ENCODE measurements at regions not wholly inside any gene's neighbourhood (a gene's known extent, or its start where the extent isn't known, plus 50 kb on each side); places are given as distances from the start of the nearest gene placed in this dataset.

- Histone ChIP-seq H3K4me3 (ENCODE audit: low read length) (no peak overlapping the region), H3K27me3 (ENCODE audit: control insufficient read depth, insufficient read depth, low read length) (no peaks in the 10 kb centered on the region), H3K9me3 (ENCODE audit: control insufficient read depth, low read depth, low read length) (no peaks in the 10 kb centered on the region), H3K36me3 (ENCODE audit: control insufficient read depth, low read depth, low read length) (no peaks in the 10 kb centered on the region), H3K4me1 (ENCODE audit: control insufficient read depth, low read depth, low read length) (no peaks in the 10 kb centered on the region), H3K27ac (ENCODE audit: low read length) (no peak overlapping the region), H3K9ac (ENCODE audit: low read length) (no peak overlapping the region)
These were observed 84.2 kb upstream of the RGS17 start for GRCh38 chr6:153215242-153215641.

- no peak overlapping the region for H3K9ac ChIP-seq (ENCODE audit: low read length)
- no peaks in the 10 kb centered on the region for H3K27me3 ChIP-seq (ENCODE audit: control insufficient read depth, insufficient read depth, low read length)
- H3K4me3 ChIP-seq (ENCODE audit: low read length): no peak overlapping the region
These were observed 83.4 kb upstream of the RGS17 start for GRCh38 chr6:153214436-153214835.

GRCh38 chr6:153210083-153210482 lies 79.0 kb upstream of the RGS17 start:
- H3K9ac ChIP-seq (ENCODE audit: low read length): no peak overlapping the region

More at GRCh38 chr6:153214436-153214835, 83.4 kb upstream of the RGS17 start:
- no peaks in the 10 kb centered on the region for H3K4me1 ChIP-seq (ENCODE audit: control insufficient read depth, low read depth, low read length)
- no peaks in the 10 kb centered on the region for H3K36me3 ChIP-seq (ENCODE audit: control insufficient read depth, low read depth, low read length)
- no peak overlapping the region for H3K27ac ChIP-seq (ENCODE audit: low read length)
- no peaks in the 10 kb centered on the region for H3K9me3 ChIP-seq (ENCODE audit: control insufficient read depth, low read depth, low read length)

GRCh38 chr6:153208706-153209105 lies 77.6 kb upstream of the RGS17 start:
- Histone ChIP-seq H3K4me1 (ENCODE audit: control insufficient read depth, low read depth, low read length) (no peaks in the 10 kb centered on the region), H3K9ac (ENCODE audit: low read length) (no peak overlapping the region), H3K9me3 (ENCODE audit: control insufficient read depth, low read depth, low read length) (no peaks in the 10 kb centered on the region), H3K36me3 (ENCODE audit: control insufficient read depth, low read depth, low read length) (no peaks in the 10 kb centered on the region), H3K27ac (ENCODE audit: low read length) (no peak overlapping the region), H3K27me3 (ENCODE audit: control insufficient read depth, insufficient read depth, low read length) (no peaks in the 10 kb centered on the region), H3K4me3 (ENCODE audit: low read length) (no peak overlapping the region)

More at GRCh38 chr6:153210083-153210482, 79.0 kb upstream of the RGS17 start:
- Histone ChIP-seq H3K27ac (ENCODE audit: low read length) (no peak overlapping the region), H3K4me3 (ENCODE audit: low read length) (no peak overlapping the region), H3K9me3 (ENCODE audit: control insufficient read depth, low read depth, low read length) (no peaks in the 10 kb centered on the region), H3K36me3 (ENCODE audit: control insufficient read depth, low read depth, low read length) (no peaks in the 10 kb centered on the region), H3K4me1 (ENCODE audit: control insufficient read depth, low read depth, low read length) (no peaks in the 10 kb centered on the region), H3K27me3 (ENCODE audit: control insufficient read depth, insufficient read depth, low read length) (no peaks in the 10 kb centered on the region)

GRCh38 chr6:153207617-153208016 lies 76.5 kb upstream of the RGS17 start:
- no peaks in the 10 kb centered on the region for H3K9me3 ChIP-seq (ENCODE audit: control insufficient read depth, low read depth, low read length)

GRCh38 chr6:153207006-153207405 lies 75.9 kb upstream of the RGS17 start:
- no peaks in the 10 kb centered on the region for H3K4me1 ChIP-seq (ENCODE audit: control insufficient read depth, low read depth, low read length)
- no peaks in the 10 kb centered on the region for H3K9me3 ChIP-seq (ENCODE audit: control insufficient read depth, low read depth, low read length)
- no peaks in the 10 kb centered on the region for H3K27me3 ChIP-seq (ENCODE audit: control insufficient read depth, insufficient read depth, low read length)
- no peak overlapping the region for H3K4me3 ChIP-seq (ENCODE audit: low read length)
- H3K36me3 ChIP-seq (ENCODE audit: control insufficient read depth, low read depth, low read length): no peaks in the 10 kb centered on the region
- H3K9ac ChIP-seq (ENCODE audit: low read length): no peak overlapping the region
- H3K27ac ChIP-seq (ENCODE audit: low read length): no peak overlapping the region

More at GRCh38 chr6:153207617-153208016, 76.5 kb upstream of the RGS17 start:
- Histone ChIP-seq H3K36me3 (ENCODE audit: control insufficient read depth, low read depth, low read length) (no peaks in the 10 kb centered on the region), H3K27me3 (ENCODE audit: control insufficient read depth, insufficient read depth, low read length) (no peaks in the 10 kb centered on the region), H3K27ac (ENCODE audit: low read length) (no peak overlapping the region), H3K4me1 (ENCODE audit: control insufficient read depth, low read depth, low read length) (no peaks in the 10 kb centered on the region), H3K4me3 (ENCODE audit: low read length) (no peak overlapping the region), H3K9ac (ENCODE audit: low read length) (no peak overlapping the region)

GRCh38 chr6:153192943-153193885 lies 62.1 kb upstream of the RGS17 start:
- Histone ChIP-seq H3K9me3 (ENCODE audit: control insufficient read depth, low read depth, low read length) (no peaks in the 10 kb centered on the region), H3K4me1 (ENCODE audit: control insufficient read depth, low read depth, low read length) (no peaks in the 10 kb centered on the region), H3K4me3 (ENCODE audit: low read length) (no peak overlapping the region), H3K27ac (ENCODE audit: low read length) (no peak overlapping the region), H3K27me3 (ENCODE audit: control insufficient read depth, insufficient read depth, low read length) (no peaks in the 10 kb centered on the region), H3K9ac (ENCODE audit: low read length) (no peak overlapping the region), H3K36me3 (ENCODE audit: control insufficient read depth, low read depth, low read length) (no peaks in the 10 kb centered on the region)

GRCh38 chr6:153183925-153184324 lies 52.8 kb upstream of the RGS17 start:
- Histone ChIP-seq H3K4me1 (ENCODE audit: control insufficient read depth, low read depth, low read length) (no peaks in the 10 kb centered on the region), H3K27ac (ENCODE audit: low read length) (no peak overlapping the region), H3K4me3 (ENCODE audit: low read length) (no peak overlapping the region), H3K9me3 (ENCODE audit: control insufficient read depth, low read depth, low read length) (peaks cover 2% of the 10 kb centered on the region), H3K36me3 (ENCODE audit: control insufficient read depth, low read depth, low read length) (no peaks in the 10 kb centered on the region), H3K27me3 (ENCODE audit: control insufficient read depth, insufficient read depth, low read length) (no peaks in the 10 kb centered on the region), H3K9ac (ENCODE audit: low read length) (no peak overlapping the region)
